Panc1 (cell line): ENCODE measurements at regions not wholly inside any gene's neighbourhood (a gene's known extent, or its start where the extent isn't known, plus 50 kb on each side); places are given as distances from the start of the nearest gene placed in this dataset.

Experiments used
- ATAC-seq: fragments of 200-7000 bp; cut with Tn5 transposase; 2 replicates; pipeline ENCODE4 v1.9.1; 2020; ENCODE audit warnings: mild to moderate bottlenecking, moderate library complexity
- BruUV-seq: library from RNA; stranded (reverse); fragments of 400-500 nt; replicated peaks from 2 replicates; lab custom pipeline; 2021; lab: Mats Ljungman, UMichigan
- CTCF ChIA-PET: fragments of 300-600 bp; sonication (Branson Sonifier 250); formaldehyde crosslinking; loops from one replicate; lab custom pipeline; 2022; ENCODE audit warnings: antibody characterized with exemption; lab: Charles Lee
- POLR2A ChIA-PET: fragments of 300-600 bp; sonication (Branson Sonifier 250); formaldehyde crosslinking; loops from one replicate; lab custom pipeline; 2022; ENCODE audit warnings: antibody characterized with exemption; lab: Charles Lee
- DNase-seq: peaks from one replicate; pipeline ENCODE4 v3.0.0-alpha.2; 2010; ENCODE audit warnings: low read depth, low spot score
- H3K27ac ChIP-seq: 2 replicates; pipeline ENCODE4 v1.5.1; 2011; ENCODE audit warnings: mild to moderate bottlenecking, low read length, inconsistent platforms
- H3K27me3 ChIP-seq: fragments of 200-500 bp; sonication (Bioruptor generic); 2 replicates; pipeline ENCODE4 v1.6.0; 2014; ENCODE audit warnings: low read length, inconsistent platforms; ENCODE audit not compliant: control insufficient read depth, insufficient read depth
- H3K36me3 ChIP-seq: fragments of 200-500 bp; sonication (Bioruptor generic); 2 replicates; pipeline ENCODE4 v1.5.1; 2014; ENCODE audit warnings: inconsistent platforms, mild to moderate bottlenecking, low read length, moderate library complexity; ENCODE audit not compliant: control insufficient read depth, insufficient read depth
- H3K4me1 ChIP-seq: 2 replicates; pipeline ENCODE4 v1.5.1; 2011; ENCODE audit warnings: inconsistent platforms, mild to moderate bottlenecking, low read length, moderate library complexity; ENCODE audit not compliant: control insufficient read depth, insufficient read depth
- H3K4me3 ChIP-seq, 2 experiments: 2 replicates each; pipeline ENCODE4 v1.5.1; 2011 to 2012; ENCODE audit warnings: low read depth in 2 of 2, low read length in 2 of 2, mild to moderate bottlenecking in 2 of 2, inconsistent platforms in 1 of 2, moderate library complexity in 1 of 2
- H3K9me3 ChIP-seq: fragments of 200-500 bp; sonication (Bioruptor generic); 2 replicates; pipeline ENCODE4 v1.5.1; 2014; ENCODE audit warnings: low read depth, mild to moderate bottlenecking, inconsistent platforms, low read length, moderate library complexity; ENCODE audit not compliant: control insufficient read depth, insufficient read depth
- CTCF ChIP-seq: fragments of 450-650 bp; IDR thresholded peaks from 2 replicates; pipeline ENCODE4 v1.5.1; 2017; ENCODE audit warnings: mild to moderate bottlenecking
- POLR2AphosphoS5 ChIP-seq: IDR thresholded peaks from 2 replicates; pipeline ENCODE4 v1.6.1; 2012; ENCODE audit warnings: mild to moderate bottlenecking, low read depth, low read length, moderate library complexity
- SIN3A ChIP-seq: IDR thresholded peaks from 2 replicates; pipeline ENCODE4 v1.6.1; 2012; ENCODE audit warnings: low read depth, mild to moderate bottlenecking, low read length, moderate library complexity, borderline replicate concordance; ENCODE audit not compliant: insufficient read depth
- TCF7L2 ChIP-seq: IDR thresholded peaks from 2 replicates; pipeline ENCODE4 v1.6.1; 2011; ENCODE audit warnings: mild to moderate bottlenecking, low read depth, low read length, inconsistent platforms
- in situ Hi-C: cut with HindIII; loops from 2 replicates; pipeline ENCODE4 v1.10.0; 2016; ENCODE audit warnings: low sequenced_read_pairs, low pct_unique_long_range_greater_than_20kb
- intact Hi-C: fragments of 100-400 bp; cut with micrococcal nuclease; formaldehyde crosslinking; loops from one replicate; pipeline ENCODE4 v1.10.0; 2022; ENCODE audit not compliant: unreplicated experiment
- TF ChIP-seq, protein P1 (sequence below), 2 experiments: IDR thresholded peaks; 2 replicates each; pipeline ENCODE4 v1.6.1; 2011 to 2012; ENCODE audit warnings: low read depth in 2 of 2, control low read depth in 1 of 2, low read length in 1 of 2, mild to moderate bottlenecking in 1 of 2, moderate library complexity in 1 of 2; ENCODE audit not compliant: insufficient read depth in 1 of 2

DNA sequence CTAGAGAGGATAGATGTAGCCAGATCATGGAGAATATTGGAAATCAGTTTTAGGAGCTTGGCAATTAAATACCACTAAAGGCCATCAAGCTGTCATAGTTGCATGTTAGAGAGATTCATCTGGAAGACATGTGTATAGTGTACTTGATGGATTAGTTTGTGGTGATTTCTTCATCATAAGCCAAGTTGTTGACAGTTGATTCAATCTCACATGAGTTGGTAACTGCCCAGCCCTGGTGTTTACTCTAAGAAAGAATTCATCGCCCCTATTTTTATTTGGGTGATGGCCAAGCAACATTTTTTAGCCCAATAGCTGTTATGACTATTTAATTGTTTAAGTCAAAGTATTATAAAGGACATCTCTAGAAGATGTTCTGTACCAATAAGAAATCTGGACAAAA is 737.6 kb downstream of the PLA2G4A start:
- intact Hi-C loops, result no loop called here
- CTCF ChIA-PET, result no interaction called here
- BruUV-seq, result no TSS peak
- Histone ChIP-seq H3K4me3 (no peak overlapping the region), H3K4me1 (no peaks in the 10 kb centered on the region), H3K27me3 (no peaks in the 10 kb centered on the region), H3K9me3 (0 out of 2 replicates have a peak, but pooled peaks cover 4% of the 10 kb centered on the region), H3K27ac (no peak overlapping the region), H3K36me3 (no peaks in the 10 kb centered on the region)
- POLR2A ChIA-PET, result no interaction called here
- DNase-seq (no peak), ATAC-seq (no peak)
- in situ Hi-C loops, result no loop called here
- TF ChIP-seq TCF7L2 (no peak), CTCF (no peak), POLR2AphosphoS5 (no peak)
- TF ChIP-seq, protein P1, sequence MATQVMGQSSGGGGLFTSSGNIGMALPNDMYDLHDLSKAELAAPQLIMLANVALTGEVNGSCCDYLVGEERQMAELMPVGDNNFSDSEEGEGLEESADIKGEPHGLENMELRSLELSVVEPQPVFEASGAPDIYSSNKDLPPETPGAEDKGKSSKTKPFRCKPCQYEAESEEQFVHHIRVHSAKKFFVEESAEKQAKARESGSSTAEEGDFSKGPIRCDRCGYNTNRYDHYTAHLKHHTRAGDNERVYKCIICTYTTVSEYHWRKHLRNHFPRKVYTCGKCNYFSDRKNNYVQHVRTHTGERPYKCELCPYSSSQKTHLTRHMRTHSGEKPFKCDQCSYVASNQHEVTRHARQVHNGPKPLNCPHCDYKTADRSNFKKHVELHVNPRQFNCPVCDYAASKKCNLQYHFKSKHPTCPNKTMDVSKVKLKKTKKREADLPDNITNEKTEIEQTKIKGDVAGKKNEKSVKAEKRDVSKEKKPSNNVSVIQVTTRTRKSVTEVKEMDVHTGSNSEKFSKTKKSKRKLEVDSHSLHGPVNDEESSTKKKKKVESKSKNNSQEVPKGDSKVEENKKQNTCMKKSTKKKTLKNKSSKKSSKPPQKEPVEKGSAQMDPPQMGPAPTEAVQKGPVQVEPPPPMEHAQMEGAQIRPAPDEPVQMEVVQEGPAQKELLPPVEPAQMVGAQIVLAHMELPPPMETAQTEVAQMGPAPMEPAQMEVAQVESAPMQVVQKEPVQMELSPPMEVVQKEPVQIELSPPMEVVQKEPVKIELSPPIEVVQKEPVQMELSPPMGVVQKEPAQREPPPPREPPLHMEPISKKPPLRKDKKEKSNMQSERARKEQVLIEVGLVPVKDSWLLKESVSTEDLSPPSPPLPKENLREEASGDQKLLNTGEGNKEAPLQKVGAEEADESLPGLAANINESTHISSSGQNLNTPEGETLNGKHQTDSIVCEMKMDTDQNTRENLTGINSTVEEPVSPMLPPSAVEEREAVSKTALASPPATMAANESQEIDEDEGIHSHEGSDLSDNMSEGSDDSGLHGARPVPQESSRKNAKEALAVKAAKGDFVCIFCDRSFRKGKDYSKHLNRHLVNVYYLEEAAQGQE (IDR thresholded peaks at IDR 0.05; ENCODE audit: insufficient read depth in 1 of 2, low read depth in 2 of 2, low read length in 1 of 2), result no peak

DNA sequence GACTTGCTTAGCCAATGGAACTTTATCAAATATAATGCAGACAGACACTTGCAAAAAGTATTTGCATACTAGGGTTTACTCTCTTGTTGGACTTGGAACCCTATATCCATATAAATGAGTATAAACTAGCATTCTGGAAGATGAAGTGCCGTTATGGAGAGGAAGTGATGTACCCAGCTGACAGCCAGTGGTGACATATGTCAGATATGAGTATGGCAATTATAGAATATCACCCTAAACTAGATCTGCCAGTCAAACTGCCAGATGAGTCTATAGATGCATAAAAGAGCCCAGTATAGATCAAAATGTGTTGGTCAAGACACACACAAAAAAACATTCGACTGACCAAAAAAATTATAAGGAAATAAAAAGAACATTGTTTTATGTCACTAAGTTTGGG is 739.3 kb downstream of the PLA2G4A start:
- Histone ChIP-seq H3K27ac (no peak overlapping the region), H3K36me3 (no peaks in the 10 kb centered on the region), H3K27me3 (no peaks in the 10 kb centered on the region), H3K4me1 (no peaks in the 10 kb centered on the region), H3K4me3 (no peak overlapping the region), H3K9me3 (0 out of 2 replicates have a peak, but pooled peaks cover 4% of the 10 kb centered on the region)
- in situ Hi-C loops (no loop called here), intact Hi-C loops (no loop called here)
- ATAC-seq (no peak), DNase-seq (no peak)
- no peak for TF ChIP-seq TCF7L2
- TF ChIP-seq CTCF, result no peak
- CTCF ChIA-PET, result no interaction called here
- POLR2A ChIA-PET, result no interaction called here
- BruUV-seq, result no TSS peak

GRCh38 chr1:187570166-187570565 is 741.4 kb downstream of the PLA2G4A start:
- TF ChIP-seq CTCF (no peak), SIN3A (no peak), TCF7L2 (no peak), POLR2AphosphoS5 (no peak)
- TF ChIP-seq, protein P1 (IDR thresholded peaks at IDR 0.05; ENCODE audit: insufficient read depth in 1 of 2, low read depth in 2 of 2, low read length in 1 of 2), result no peak

More at GRCh38 chr1:187570166-187570565, 741.4 kb downstream of the PLA2G4A start:
- Histone ChIP-seq H3K4me1 (no peaks in the 10 kb centered on the region), H3K36me3 (no peaks in the 10 kb centered on the region), H3K4me3 (no peak overlapping the region), H3K27me3 (no peaks in the 10 kb centered on the region), H3K27ac (no peak overlapping the region), H3K9me3 (0 out of 2 replicates have a peak, but pooled peaks cover 4% of the 10 kb centered on the region)
- in situ Hi-C loops (no loop called here), intact Hi-C loops (no loop called here)
- POLR2A ChIA-PET, result no interaction called here
- no TSS peak for BruUV-seq
- CTCF ChIA-PET, result no interaction called here
- DNase-seq, result no peak
- no peak for ATAC-seq
